ENCODE measurements at regions not wholly inside any gene's neighbourhood (a gene's known extent, or its start where the extent isn't known, plus 50 kb on each side); places are given as distances from the start of the nearest gene placed in this dataset.

- Mint-ChIP-seq H3K4me1 (no peaks in the 10 kb centered on the region), H3K27ac (no peak overlapping the region), H3K4me3 (no peak overlapping the region), H3K36me3 (ENCODE audit: low read depth) (no peaks in the 10 kb centered on the region), H3K27me3 (no peaks in the 10 kb centered on the region), H3K9me3 (no peaks in the 10 kb centered on the region)
- ATAC-seq (ENCODE audit: low read depth) (no peak), DNase-seq (no peak)
- intact Hi-C loops (cut with micrococcal nuclease), result no loop called here
- ChIA-PET POLR2A (no interaction called here), CTCF (no interaction called here)
- TF ChIP-seq CTCF (IDR thresholded peaks at IDR 0.05), result no peak
These were observed 278.8 kb upstream of the DIAPH2 start for GRCh38 chrX:96405842-96406241.

- ChIA-PET POLR2A (no interaction called here), CTCF (no interaction called here)
- ATAC-seq (ENCODE audit: low read depth) (no peak), DNase-seq (no peak)
- no peak overlapping the region for H3K27ac Mint-ChIP-seq
- no peaks in the 10 kb centered on the region for H3K9me3 Mint-ChIP-seq
- no peaks in the 10 kb centered on the region for H3K27me3 Mint-ChIP-seq
- intact Hi-C loops (cut with micrococcal nuclease), result no loop called here
- H3K36me3 Mint-ChIP-seq (ENCODE audit: low read depth), result no peaks in the 10 kb centered on the region
- no peak overlapping the region for H3K4me3 Mint-ChIP-seq
- TF ChIP-seq CTCF (IDR thresholded peaks at IDR 0.05), result no peak
- H3K4me1 Mint-ChIP-seq, result no peaks in the 10 kb centered on the region
These were observed 277.6 kb upstream of the DIAPH2 start for GRCh38 chrX:96407072-96407471.

- CTCF ChIA-PET, result no interaction called here
- H3K27me3 Mint-ChIP-seq, result no peaks in the 10 kb centered on the region
- H3K36me3 Mint-ChIP-seq (ENCODE audit: low read depth), result no peaks in the 10 kb centered on the region
- H3K4me1 Mint-ChIP-seq, result no peaks in the 10 kb centered on the region
- ATAC-seq (ENCODE audit: low read depth) (no peak), DNase-seq (no peak)
- H3K4me3 Mint-ChIP-seq, result no peak overlapping the region
- H3K27ac Mint-ChIP-seq, result no peak overlapping the region
- TF ChIP-seq CTCF (IDR thresholded peaks at IDR 0.05), result no peak
- POLR2A ChIA-PET, result no interaction called here
- H3K9me3 Mint-ChIP-seq, result no peaks in the 10 kb centered on the region
- intact Hi-C loops (cut with micrococcal nuclease), result no loop called here
These were observed 277.1 kb upstream of the DIAPH2 start for GRCh38 chrX:96407501-96407900.

- no peak overlapping the region for H3K27ac Mint-ChIP-seq
These were observed 276.7 kb upstream of the DIAPH2 start for GRCh38 chrX:96407981-96408380.

GRCh38 chrX:96410927-96411326, 273.7 kb upstream of the DIAPH2 start:
- no peaks in the 10 kb centered on the region for H3K9me3 Mint-ChIP-seq
- ChIA-PET CTCF (no interaction called here), POLR2A (no interaction called here)
- TF ChIP-seq CTCF (IDR thresholded peaks at IDR 0.05), result no peak
- no peak overlapping the region for H3K27ac Mint-ChIP-seq
- no peak for DNase-seq
- ATAC-seq (ENCODE audit: low read depth), result no peak
- no peaks in the 10 kb centered on the region for H3K27me3 Mint-ChIP-seq
- intact Hi-C loops (cut with micrococcal nuclease), result no loop called here
- H3K36me3 Mint-ChIP-seq (ENCODE audit: low read depth), result no peaks in the 10 kb centered on the region
- H3K4me3 Mint-ChIP-seq, result no peak overlapping the region
- H3K4me1 Mint-ChIP-seq, result no peaks in the 10 kb centered on the region

More at GRCh38 chrX:96407981-96408380, 276.7 kb upstream of the DIAPH2 start:
- H3K27me3 Mint-ChIP-seq, result no peaks in the 10 kb centered on the region
- no peaks in the 10 kb centered on the region for H3K9me3 Mint-ChIP-seq
- no peak for TF ChIP-seq CTCF (IDR thresholded peaks at IDR 0.05)
- no peaks in the 10 kb centered on the region for H3K36me3 Mint-ChIP-seq (ENCODE audit: low read depth)
- ChIA-PET CTCF (no interaction called here), POLR2A (no interaction called here)
- intact Hi-C loops (cut with micrococcal nuclease), result no loop called here
- H3K4me1 Mint-ChIP-seq, result no peaks in the 10 kb centered on the region
- DNase-seq (no peak), ATAC-seq (ENCODE audit: low read depth) (no peak)
- H3K4me3 Mint-ChIP-seq, result no peak overlapping the region

All from activated B cell treated with CpG ODN at 0.5 μM for 24 hours (primary cell).